Erythroblast (primary cell): ENCODE measurements at regions not wholly inside any gene's neighbourhood (a gene's known extent, or its start where the extent isn't known, plus 50 kb on each side); places are given as distances from the start of the nearest gene placed in this dataset.

Experiments used
- GATA1 ChIP-seq: IDR thresholded peaks from 2 replicates; pipeline ENCODE4 v1.6.1; 2011; ENCODE audit warnings: low read depth, mild to moderate bottlenecking, control low read depth, low read length, moderate library complexity
- POLR2A ChIP-seq: IDR thresholded peaks from 2 replicates; pipeline ENCODE4 v1.6.1; 2011; ENCODE audit warnings: mild to moderate bottlenecking, low read length

DNA sequence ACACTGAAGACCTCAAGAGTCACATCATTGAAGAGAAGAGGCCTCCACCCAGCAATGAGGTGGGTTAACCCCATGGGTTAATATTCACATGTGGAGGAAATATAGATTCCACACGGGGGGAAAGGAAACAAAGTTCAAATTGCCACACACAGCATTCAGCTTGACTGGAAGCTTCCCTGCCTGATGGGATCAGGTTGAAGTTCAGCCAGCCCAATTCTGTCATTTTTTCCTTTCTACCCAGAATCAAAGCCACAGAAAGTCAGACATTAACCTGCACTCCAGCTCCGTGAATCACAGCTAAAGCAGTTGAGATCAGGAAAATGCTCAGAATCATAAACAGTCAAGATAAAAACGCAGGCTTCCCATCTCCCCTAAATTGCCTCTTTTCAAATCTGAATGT, 208.7 kb upstream of the OBI1 start:
- no peak for TF ChIP-seq POLR2A
- TF ChIP-seq GATA1 = no peak
